ENCODE measurements at regions not wholly inside any gene's neighbourhood (a gene's known extent, or its start where the extent isn't known, plus 50 kb on each side); places are given as distances from the start of the nearest gene placed in this dataset.

- H3K36me3 ChIP-seq (ENCODE audit: control insufficient read depth in 3 of 3, insufficient read depth in 3 of 3, low read length in 3 of 3): no peaks in the 10 kb centered on the region
These were observed 832.2 kb downstream of the SQOR start for GRCh38 chr15:46467041-46467440.

GRCh38 chr15:46471096-46471495 lies 836.3 kb downstream of the SQOR start:
- no peak overlapping the region for H3K27ac ChIP-seq (ENCODE audit: low read depth, low read length)
- no peaks in the 10 kb centered on the region for H3K9me3 ChIP-seq (ENCODE audit: control insufficient read depth in 3 of 3, low read length in 3 of 3)
- H3K4me3 ChIP-seq (ENCODE audit: low read length in 3 of 3): no peak overlapping the region
- no peak overlapping the region for H3K9ac ChIP-seq (ENCODE audit: low read depth in 1 of 3, low read length in 3 of 3)
- H3K36me3 ChIP-seq (ENCODE audit: control insufficient read depth in 3 of 3, insufficient read depth in 3 of 3, low read length in 3 of 3): no peaks in the 10 kb centered on the region
- H3K27me3 ChIP-seq (ENCODE audit: control insufficient read depth in 3 of 3, insufficient read depth in 3 of 3, low read length in 3 of 3): no peaks in the 10 kb centered on the region
- no peaks in the 10 kb centered on the region for H3K4me1 ChIP-seq (ENCODE audit: control insufficient read depth in 3 of 3, insufficient read depth in 3 of 3, low read length in 3 of 3)

More at GRCh38 chr15:46467041-46467440, 832.2 kb downstream of the SQOR start:
- Histone ChIP-seq H3K9me3 (ENCODE audit: control insufficient read depth in 3 of 3, low read length in 3 of 3) (no peaks in the 10 kb centered on the region), H3K9ac (ENCODE audit: low read depth in 1 of 3, low read length in 3 of 3) (no peak overlapping the region), H3K4me1 (ENCODE audit: control insufficient read depth in 3 of 3, insufficient read depth in 3 of 3, low read length in 3 of 3) (no peaks in the 10 kb centered on the region), H3K27me3 (ENCODE audit: control insufficient read depth in 3 of 3, insufficient read depth in 3 of 3, low read length in 3 of 3) (no peaks in the 10 kb centered on the region), H3K27ac (ENCODE audit: low read depth, low read length) (no peak overlapping the region), H3K4me3 (ENCODE audit: low read length in 3 of 3) (no peak overlapping the region)

- H3K27me3 ChIP-seq (ENCODE audit: control insufficient read depth in 3 of 3, insufficient read depth in 3 of 3, low read length in 3 of 3): no peaks in the 10 kb centered on the region
- peaks cover 0 to 5% (median 0%) of the 10 kb centered on the region in 3 donors for H3K9me3 ChIP-seq (ENCODE audit: control insufficient read depth in 3 of 3, low read length in 3 of 3)
- no peak overlapping the region for H3K9ac ChIP-seq (ENCODE audit: low read depth in 1 of 3, low read length in 3 of 3)
- no peaks in the 10 kb centered on the region for H3K36me3 ChIP-seq (ENCODE audit: control insufficient read depth in 3 of 3, insufficient read depth in 3 of 3, low read length in 3 of 3)
- no peak overlapping the region for H3K27ac ChIP-seq (ENCODE audit: low read depth, low read length)
- H3K4me3 ChIP-seq (ENCODE audit: low read length in 3 of 3): no peak overlapping the region
- H3K4me1 ChIP-seq (ENCODE audit: control insufficient read depth in 3 of 3, insufficient read depth in 3 of 3, low read length in 3 of 3): no peaks in the 10 kb centered on the region
These were observed 854.4 kb downstream of the SQOR start for GRCh38 chr15:46489276-46489675.

- no peaks in the 10 kb centered on the region for H3K4me1 ChIP-seq (ENCODE audit: control insufficient read depth in 3 of 3, insufficient read depth in 3 of 3, low read length in 3 of 3)
- no peak overlapping the region for H3K27ac ChIP-seq (ENCODE audit: low read depth, low read length)
- H3K36me3 ChIP-seq (ENCODE audit: control insufficient read depth in 3 of 3, insufficient read depth in 3 of 3, low read length in 3 of 3): no peaks in the 10 kb centered on the region
- H3K4me3 ChIP-seq (ENCODE audit: low read length in 3 of 3): no peak overlapping the region
- H3K9me3 ChIP-seq (ENCODE audit: control insufficient read depth in 3 of 3, low read length in 3 of 3): peaks cover 0 to 5% (median 0%) of the 10 kb centered on the region in 3 donors
- H3K27me3 ChIP-seq (ENCODE audit: control insufficient read depth in 3 of 3, insufficient read depth in 3 of 3, low read length in 3 of 3): no peaks in the 10 kb centered on the region
- no peak overlapping the region for H3K9ac ChIP-seq (ENCODE audit: low read depth in 1 of 3, low read length in 3 of 3)
These were observed 861.8 kb downstream of the SQOR start for GRCh38 chr15:46496491-46497115.

- no peak overlapping the region for H3K27ac ChIP-seq (ENCODE audit: low read depth, low read length)
- H3K9me3 ChIP-seq (ENCODE audit: control insufficient read depth in 3 of 3, low read length in 3 of 3): no peaks in the 10 kb centered on the region
- H3K4me1 ChIP-seq (ENCODE audit: control insufficient read depth in 3 of 3, insufficient read depth in 3 of 3, low read length in 3 of 3): no peaks in the 10 kb centered on the region
- no peak overlapping the region for H3K9ac ChIP-seq (ENCODE audit: low read depth in 1 of 3, low read length in 3 of 3)
- no peaks in the 10 kb centered on the region for H3K27me3 ChIP-seq (ENCODE audit: control insufficient read depth in 3 of 3, insufficient read depth in 3 of 3, low read length in 3 of 3)
- no peak overlapping the region for H3K4me3 ChIP-seq (ENCODE audit: low read length in 3 of 3)
- H3K36me3 ChIP-seq (ENCODE audit: control insufficient read depth in 3 of 3, insufficient read depth in 3 of 3, low read length in 3 of 3): no peaks in the 10 kb centered on the region
These were observed 867.8 kb downstream of the SQOR start for GRCh38 chr15:46502667-46503066.

GRCh38 chr15:46518381-46518780 lies 883.6 kb downstream of the SQOR start:
- no peaks in the 10 kb centered on the region for H3K27me3 ChIP-seq (ENCODE audit: control insufficient read depth in 3 of 3, insufficient read depth in 3 of 3, low read length in 3 of 3)
- H3K36me3 ChIP-seq (ENCODE audit: control insufficient read depth in 3 of 3, insufficient read depth in 3 of 3, low read length in 3 of 3): no peaks in the 10 kb centered on the region
- no peaks in the 10 kb centered on the region for H3K4me1 ChIP-seq (ENCODE audit: control insufficient read depth in 3 of 3, insufficient read depth in 3 of 3, low read length in 3 of 3)
- no peak overlapping the region for H3K4me3 ChIP-seq (ENCODE audit: low read length in 3 of 3)
- H3K27ac ChIP-seq (ENCODE audit: low read depth, low read length): no peak overlapping the region
- H3K9me3 ChIP-seq (ENCODE audit: control insufficient read depth in 3 of 3, low read length in 3 of 3): peaks cover 0 to 6% (median 0%) of the 10 kb centered on the region in 3 donors
- no peak overlapping the region for H3K9ac ChIP-seq (ENCODE audit: low read depth in 1 of 3, low read length in 3 of 3)

- Histone ChIP-seq H3K9me3 (ENCODE audit: control insufficient read depth in 3 of 3, low read length in 3 of 3) (peaks cover 0 to under 1% (median 0%) of the 10 kb centered on the region in 3 donors), H3K27ac (ENCODE audit: low read depth, low read length) (no peak overlapping the region), H3K27me3 (ENCODE audit: control insufficient read depth in 3 of 3, insufficient read depth in 3 of 3, low read length in 3 of 3) (no peaks in the 10 kb centered on the region)
These were observed 888.9 kb downstream of the SQOR start for GRCh38 chr15:46523701-46524100.

GRCh38 chr15:46525984-46526725 lies 891.3 kb downstream of the SQOR start:
- no peaks in the 10 kb centered on the region for H3K9me3 ChIP-seq (ENCODE audit: control insufficient read depth in 3 of 3, low read length in 3 of 3)
- no peak overlapping the region for H3K27ac ChIP-seq (ENCODE audit: low read depth, low read length)
- H3K9ac ChIP-seq (ENCODE audit: low read depth in 1 of 3, low read length in 3 of 3): no peak overlapping the region
- no peaks in the 10 kb centered on the region for H3K36me3 ChIP-seq (ENCODE audit: control insufficient read depth in 3 of 3, insufficient read depth in 3 of 3, low read length in 3 of 3)
- H3K27me3 ChIP-seq (ENCODE audit: control insufficient read depth in 3 of 3, insufficient read depth in 3 of 3, low read length in 3 of 3): no peaks in the 10 kb centered on the region
- H3K4me3 ChIP-seq (ENCODE audit: low read length in 3 of 3): no peak overlapping the region
- no peaks in the 10 kb centered on the region for H3K4me1 ChIP-seq (ENCODE audit: control insufficient read depth in 3 of 3, insufficient read depth in 3 of 3, low read length in 3 of 3)

More at GRCh38 chr15:46523701-46524100, 888.9 kb downstream of the SQOR start:
- H3K9ac ChIP-seq (ENCODE audit: low read depth in 1 of 3, low read length in 3 of 3): no peak overlapping the region
- H3K4me1 ChIP-seq (ENCODE audit: control insufficient read depth in 3 of 3, insufficient read depth in 3 of 3, low read length in 3 of 3): no peaks in the 10 kb centered on the region
- no peaks in the 10 kb centered on the region for H3K36me3 ChIP-seq (ENCODE audit: control insufficient read depth in 3 of 3, insufficient read depth in 3 of 3, low read length in 3 of 3)
- H3K4me3 ChIP-seq (ENCODE audit: low read length in 3 of 3): no peak overlapping the region

- no peak overlapping the region for H3K27ac ChIP-seq (ENCODE audit: low read depth, low read length)
- H3K9ac ChIP-seq (ENCODE audit: low read depth in 1 of 3, low read length in 3 of 3): no peak overlapping the region
- no peaks in the 10 kb centered on the region for H3K27me3 ChIP-seq (ENCODE audit: control insufficient read depth in 3 of 3, insufficient read depth in 3 of 3, low read length in 3 of 3)
- H3K4me1 ChIP-seq (ENCODE audit: control insufficient read depth in 3 of 3, insufficient read depth in 3 of 3, low read length in 3 of 3): no peaks in the 10 kb centered on the region
- no peaks in the 10 kb centered on the region for H3K9me3 ChIP-seq (ENCODE audit: control insufficient read depth in 3 of 3, low read length in 3 of 3)
- no peak overlapping the region for H3K4me3 ChIP-seq (ENCODE audit: low read length in 3 of 3)
- no peaks in the 10 kb centered on the region for H3K36me3 ChIP-seq (ENCODE audit: control insufficient read depth in 3 of 3, insufficient read depth in 3 of 3, low read length in 3 of 3)
These were observed 891.9 kb downstream of the SQOR start for GRCh38 chr15:46526726-46527110.

GRCh38 chr15:46543626-46544025 lies 908.8 kb downstream of the SQOR start:
- no peak overlapping the region for H3K4me3 ChIP-seq (ENCODE audit: low read length in 3 of 3)
- no peak overlapping the region for H3K9ac ChIP-seq (ENCODE audit: low read depth in 1 of 3, low read length in 3 of 3)
- H3K4me1 ChIP-seq (ENCODE audit: control insufficient read depth in 3 of 3, insufficient read depth in 3 of 3, low read length in 3 of 3): no peaks in the 10 kb centered on the region
- H3K27me3 ChIP-seq (ENCODE audit: control insufficient read depth in 3 of 3, insufficient read depth in 3 of 3, low read length in 3 of 3): no peaks in the 10 kb centered on the region
- no peaks in the 10 kb centered on the region for H3K36me3 ChIP-seq (ENCODE audit: control insufficient read depth in 3 of 3, insufficient read depth in 3 of 3, low read length in 3 of 3)
- H3K27ac ChIP-seq (ENCODE audit: low read depth, low read length): no peak overlapping the region
- no peaks in the 10 kb centered on the region for H3K9me3 ChIP-seq (ENCODE audit: control insufficient read depth in 3 of 3, low read length in 3 of 3)
